ENCODE measurements at regions not wholly inside any gene's neighbourhood (a gene's known extent, or its start where the extent isn't known, plus 50 kb on each side); places are given as distances from the start of the nearest gene placed in this dataset.
A peak's percentile ranks its signal among the peaks of the same experiment; 100 is the strongest.

- no peak for DNase-seq
Measured at GRCh38 chr6:148110925-148111324, 231.7 kb upstream of the SASH1 start.

DNA sequence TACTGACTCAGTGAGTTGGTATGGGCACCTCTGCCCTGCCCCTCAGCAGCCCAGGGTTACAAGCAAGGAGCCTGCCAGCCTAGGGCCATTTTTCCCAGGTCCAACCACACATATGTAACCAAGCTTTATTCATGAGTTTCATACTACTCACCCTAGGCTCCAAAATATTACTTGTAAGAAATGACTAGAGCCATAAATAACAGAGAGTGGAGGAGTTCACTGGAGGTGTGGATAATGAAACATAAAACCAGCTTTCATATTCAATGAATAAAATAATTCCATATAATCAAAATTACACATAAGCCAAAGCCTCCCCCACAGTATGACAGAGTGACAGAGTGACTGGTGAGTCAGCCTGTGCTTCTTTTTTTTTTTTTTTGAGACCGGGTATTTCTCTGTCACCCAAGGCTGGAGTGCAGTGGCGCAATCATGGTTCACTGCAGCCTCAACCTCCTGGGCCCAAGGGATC, 229.8 kb upstream of the SASH1 start:
- no peak for DNase-seq

- DNase-seq: no peak
Measured at GRCh38 chr6:148116001-148116400, 226.6 kb upstream of the SASH1 start.

DNA sequence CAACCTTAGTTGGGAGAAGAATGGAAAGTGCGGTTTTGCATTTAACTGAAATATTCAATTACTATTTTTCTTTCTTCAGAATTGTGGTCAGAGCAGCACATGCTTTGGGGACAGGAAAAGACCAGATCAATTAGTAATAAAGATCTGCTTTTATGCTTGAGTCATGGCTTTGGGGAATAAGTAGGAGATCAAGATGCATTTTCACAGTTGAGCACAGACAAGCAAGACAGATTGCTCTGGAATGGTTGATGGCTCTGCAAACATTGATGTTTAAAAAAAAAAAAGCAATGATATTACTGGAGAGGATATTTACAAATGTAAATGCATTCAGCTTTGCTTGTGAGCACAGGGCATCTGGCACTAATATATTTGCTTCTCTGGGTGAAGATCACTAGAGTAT, 224.4 kb upstream of the SASH1 start:
- no peak for DNase-seq

DNA sequence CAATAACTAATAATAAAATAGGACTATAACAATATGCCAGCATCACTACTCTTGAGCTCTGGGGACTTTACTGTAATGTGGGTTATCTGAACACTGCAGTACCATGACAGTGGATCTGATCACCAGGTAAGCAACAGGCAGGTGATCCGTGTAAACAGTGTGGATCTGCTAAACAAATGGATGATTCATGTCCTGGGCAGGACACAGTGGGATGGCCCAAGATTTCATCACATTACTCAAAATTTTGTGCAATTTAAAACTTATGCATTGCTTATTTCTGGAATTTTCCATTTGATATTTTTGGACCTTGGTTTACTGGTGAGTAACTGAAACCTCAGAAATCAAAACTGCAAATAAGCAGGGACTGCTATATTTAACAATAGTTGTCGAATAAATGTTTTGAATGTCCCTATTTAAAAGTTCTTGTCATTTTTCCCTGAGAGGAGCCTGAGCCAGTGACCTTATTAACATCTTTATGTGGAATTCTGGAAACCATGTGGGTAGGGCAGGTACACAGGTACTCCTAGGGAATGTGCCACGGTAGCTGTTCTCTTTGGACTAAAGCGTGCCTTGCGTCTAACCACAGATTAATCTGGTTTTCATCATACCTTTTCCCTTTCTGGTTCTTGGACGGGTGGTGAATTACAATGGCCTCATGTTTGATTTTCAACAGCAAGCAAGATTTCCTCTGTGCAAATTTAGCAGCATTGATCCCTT, 214.5 kb upstream of the SASH1 start:
- DNase-seq: no peak

DNA sequence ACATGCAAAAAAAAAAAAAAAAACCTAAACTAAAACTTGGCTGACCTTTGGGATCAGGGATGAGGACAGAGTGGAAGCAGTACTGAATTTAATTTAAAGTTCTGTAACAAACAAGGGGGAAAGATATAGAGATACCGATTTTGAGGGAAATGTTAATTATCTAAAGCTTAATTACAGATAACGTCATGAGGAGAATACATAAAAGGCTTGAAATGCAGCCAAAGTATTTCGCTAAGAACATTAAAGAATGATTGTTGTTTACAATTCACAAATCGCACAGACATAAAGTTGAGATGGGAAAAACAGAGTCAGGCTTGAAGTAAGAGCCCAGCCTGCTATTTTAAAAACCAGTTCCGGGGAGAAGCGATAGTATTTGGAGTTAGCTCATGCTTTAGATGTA, 208.0 kb upstream of the SASH1 start:
- DNase-seq: no peak

DNA sequence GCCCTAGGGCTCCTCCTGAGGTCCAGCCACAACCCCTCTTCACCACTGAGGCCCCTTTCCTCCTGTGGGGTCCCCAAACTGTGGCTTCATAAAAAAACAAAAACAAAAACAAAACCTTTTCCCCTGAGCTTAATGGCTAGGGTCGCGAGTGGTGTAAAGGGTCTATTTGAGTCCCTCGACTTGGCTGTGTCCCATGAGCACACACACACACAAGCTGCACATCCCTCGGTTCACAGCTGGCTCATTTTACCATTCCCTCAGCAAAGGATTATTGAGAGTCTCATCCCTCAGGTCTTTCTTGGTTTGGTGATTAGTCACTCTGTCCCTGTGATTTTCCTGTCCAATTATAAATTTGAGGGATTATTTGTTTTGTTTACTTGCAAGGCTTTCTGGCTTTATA, 206.1 kb upstream of the SASH1 start:
- DNase-seq: no peak

- DNase-seq: no peak
Measured at GRCh38 chr6:148137652-148138051, 205.0 kb upstream of the SASH1 start.

GRCh38 chr6:148138573-148138972, 204.1 kb upstream of the SASH1 start:
- peak; percentile 45 for DNase-seq

GRCh38 chr6:148140772-148141557, 201.7 kb upstream of the SASH1 start:
- no peak for DNase-seq

GRCh38 chr6:148142821-148143220, 199.8 kb upstream of the SASH1 start:
- DNase-seq: no peak

DNA sequence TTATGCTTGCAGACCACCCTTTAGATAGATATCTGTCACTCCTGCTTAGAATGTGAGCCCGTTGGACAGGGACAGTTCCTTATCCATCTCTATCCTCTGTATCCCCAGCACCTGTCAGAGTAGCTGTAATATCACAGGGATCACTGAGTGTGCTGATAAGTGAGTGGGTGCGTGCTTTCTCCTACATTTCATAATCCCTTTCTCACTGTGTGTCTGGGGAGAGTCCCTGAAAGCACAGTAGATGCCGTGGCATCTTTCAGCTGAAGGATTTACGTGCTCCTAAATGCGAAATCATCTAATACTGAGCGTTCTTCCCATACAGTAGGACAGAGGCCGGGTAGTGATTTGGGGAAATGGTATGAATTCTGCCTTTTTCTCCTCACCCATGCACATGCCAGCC, 198.9 kb upstream of the SASH1 start:
- DNase-seq: no peak

GRCh38 chr6:148144917-148145521, 197.6 kb upstream of the SASH1 start:
- DNase-seq: peak; percentile 85

DNA sequence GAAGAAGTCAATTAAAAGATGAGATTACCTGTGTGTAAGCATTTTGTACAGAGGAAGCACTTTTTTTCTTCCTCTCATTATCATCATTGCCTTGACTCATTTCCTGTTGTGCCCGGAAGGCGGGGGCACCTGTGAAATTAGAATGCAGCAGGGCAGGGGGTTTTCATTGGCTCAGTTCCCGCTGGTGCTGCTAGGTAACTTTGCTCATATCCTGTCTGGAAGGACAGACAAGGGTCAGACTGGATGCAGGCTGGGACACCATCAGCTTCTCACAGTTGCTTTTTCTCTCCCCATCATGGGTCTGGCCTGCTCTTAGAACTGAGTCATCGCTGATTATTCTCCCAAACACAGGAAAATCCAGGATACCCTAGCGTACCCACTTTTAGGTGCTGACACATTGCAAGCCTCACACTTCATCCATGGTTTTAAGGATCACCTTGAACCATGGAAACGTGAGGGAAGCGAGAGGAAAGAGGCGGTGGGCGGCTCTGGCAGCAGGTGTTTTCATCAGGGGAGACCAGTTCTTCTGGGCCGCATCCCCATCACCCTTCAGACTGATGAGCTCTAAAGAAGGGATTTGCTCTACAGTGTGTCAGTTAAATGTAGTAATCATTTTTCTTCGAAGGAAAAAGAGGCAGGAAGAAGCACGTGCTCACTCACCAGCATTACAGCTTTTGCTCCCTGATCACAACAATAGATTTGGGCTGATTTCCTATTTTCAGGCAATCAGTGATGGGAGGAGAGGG, 195.7 kb upstream of the SASH1 start:
- DNase-seq: peak; percentile 93

DNA sequence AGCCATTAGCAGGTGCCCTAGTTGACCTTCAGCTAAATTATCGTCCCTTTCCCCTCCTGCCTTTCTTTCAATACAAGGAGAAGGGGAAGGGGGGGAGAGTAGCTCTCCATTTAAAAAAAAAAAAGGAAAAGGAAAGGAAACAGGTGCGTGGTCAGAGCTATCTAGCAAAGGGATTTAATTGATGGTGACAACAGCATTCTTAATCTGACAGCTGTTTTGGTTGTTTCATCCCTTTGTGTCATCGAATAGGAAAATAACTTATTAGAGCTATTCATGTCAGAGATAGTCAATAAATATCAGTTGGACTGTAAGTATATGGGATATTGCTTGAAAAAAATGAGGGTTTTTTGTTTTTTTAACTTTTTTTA, 195.2 kb upstream of the SASH1 start:
- no peak for DNase-seq

GRCh38 chr6:148151896-148152643, 190.6 kb upstream of the SASH1 start:
- no peak for DNase-seq

- DNase-seq: no peak
Measured at GRCh38 chr6:148154668-148155067, 188.0 kb upstream of the SASH1 start.

- DNase-seq: no peak
Measured at GRCh38 chr6:148155293-148155692, 187.3 kb upstream of the SASH1 start.

DNA sequence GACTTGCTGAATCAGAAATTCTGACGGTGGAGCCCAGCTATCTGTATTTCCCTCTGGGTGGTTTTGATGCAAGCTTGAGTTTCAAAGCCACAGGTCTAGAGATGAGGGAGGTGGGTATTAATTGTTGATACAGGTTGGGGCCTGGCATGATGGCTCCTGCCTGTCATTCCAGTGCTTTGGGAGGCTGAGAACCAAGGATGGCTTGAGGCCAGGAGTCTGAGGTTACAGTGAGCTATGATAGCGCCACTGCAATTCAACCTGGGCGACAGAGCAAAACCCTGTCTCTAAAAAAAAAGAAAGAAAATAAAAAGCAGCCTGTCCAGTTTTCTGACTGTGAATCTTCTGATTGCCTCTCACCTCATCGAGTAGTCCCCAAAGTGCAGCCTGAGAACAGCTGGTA, 184.8 kb upstream of the SASH1 start:
- no peak for DNase-seq

DNA sequence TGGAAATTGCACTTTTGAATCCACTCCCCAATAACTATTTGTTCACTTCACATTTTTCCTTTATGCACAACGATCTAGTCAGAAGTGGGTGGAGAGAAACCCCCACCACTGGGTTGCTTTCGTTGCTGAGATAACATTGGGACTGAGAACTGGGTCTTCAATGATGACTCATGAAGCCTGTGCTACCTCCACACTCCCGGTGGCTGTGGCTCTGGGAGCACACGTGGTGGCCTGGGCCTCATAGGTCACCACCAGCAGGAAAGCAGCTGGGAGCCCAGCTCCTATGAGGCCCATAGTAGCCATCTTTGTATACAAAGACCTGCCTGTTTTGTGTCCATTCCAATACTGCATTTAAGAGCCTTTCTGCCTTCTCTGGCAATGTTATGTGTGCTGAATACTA, 178.0 kb upstream of the SASH1 start:
- no peak for DNase-seq

- DNase-seq: peak; percentile 82
Measured at GRCh38 chr6:148166339-148166968, 176.2 kb upstream of the SASH1 start.

- DNase-seq: no peak
Measured at GRCh38 chr6:148169706-148170105, 172.9 kb upstream of the SASH1 start.

All from dermis blood vessel endothelial cell (primary cell).